Pulmonary artery endothelial cell (primary cell): ENCODE measurements at regions not wholly inside any gene's neighbourhood (a gene's known extent, or its start where the extent isn't known, plus 50 kb on each side); places are given as distances from the start of the nearest gene placed in this dataset.
"Not testable (repeated sequence)": the region's sequence is repeated elsewhere in the genome, so short reads cannot be mapped to it uniquely, and the experiment has no call there.

Source experiments
- DNase-seq: peaks from one replicate; pipeline ENCODE4 v3.0.0-alpha.2; 2011; ENCODE audit warnings: low read depth, low spot score

DNA sequence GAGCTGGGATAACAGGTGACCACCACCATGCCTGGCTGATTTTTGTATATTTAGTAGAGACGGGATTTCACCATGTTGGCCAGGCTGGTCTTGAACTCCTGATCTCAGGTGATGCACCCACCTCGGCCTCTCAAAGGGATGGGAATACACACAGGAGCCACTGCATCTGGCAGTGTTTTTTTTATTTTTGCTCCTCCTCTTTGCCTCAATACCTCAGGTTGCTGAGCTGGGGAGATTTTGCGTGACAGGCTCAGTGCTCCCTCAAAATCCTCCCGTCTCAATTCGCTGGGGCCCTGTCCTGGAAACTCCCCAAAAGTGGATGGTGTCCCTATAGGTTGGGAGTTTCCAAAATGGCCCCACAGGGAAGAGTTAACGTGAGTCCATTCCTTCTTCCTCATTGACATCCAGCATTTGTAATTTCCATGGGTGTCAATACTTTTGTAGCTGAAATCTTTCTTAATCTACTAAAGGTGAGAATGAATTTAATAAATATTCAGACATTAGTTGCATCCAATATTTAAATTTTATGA is 71.8 kb downstream of the GGTLC2 start:
- DNase-seq, result no peak

- DNase-seq, result no peak
These were observed 73.2 kb downstream of the GGTLC2 start for GRCh38 chr22:22717664-22718063.

DNA sequence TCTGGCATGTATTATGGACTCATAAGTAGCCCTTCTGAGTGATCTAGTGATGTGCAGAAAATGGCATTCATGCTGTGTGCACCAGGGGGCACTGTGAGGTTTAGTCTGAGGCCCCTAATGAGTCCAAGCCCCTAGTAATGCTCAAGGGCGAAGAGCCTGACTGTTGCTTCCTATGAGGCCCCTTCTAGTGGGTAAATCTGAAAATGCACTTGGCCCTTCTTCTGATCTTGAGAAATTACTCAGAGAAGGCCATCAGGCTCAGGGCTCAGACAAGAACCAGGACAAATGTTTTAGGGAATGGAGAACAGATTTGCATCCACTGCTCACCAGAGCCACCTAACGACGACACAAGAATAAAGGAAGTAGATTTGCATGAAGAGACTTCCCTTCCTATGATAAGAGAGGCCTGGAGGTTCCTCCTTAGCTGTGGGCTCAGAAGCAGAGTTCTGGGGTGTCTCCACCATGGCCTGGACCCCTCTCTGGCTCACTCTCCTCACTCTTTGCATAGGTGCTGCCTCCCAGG is 75.8 kb downstream of the GGTLC2 start:
- no peak for DNase-seq

DNA sequence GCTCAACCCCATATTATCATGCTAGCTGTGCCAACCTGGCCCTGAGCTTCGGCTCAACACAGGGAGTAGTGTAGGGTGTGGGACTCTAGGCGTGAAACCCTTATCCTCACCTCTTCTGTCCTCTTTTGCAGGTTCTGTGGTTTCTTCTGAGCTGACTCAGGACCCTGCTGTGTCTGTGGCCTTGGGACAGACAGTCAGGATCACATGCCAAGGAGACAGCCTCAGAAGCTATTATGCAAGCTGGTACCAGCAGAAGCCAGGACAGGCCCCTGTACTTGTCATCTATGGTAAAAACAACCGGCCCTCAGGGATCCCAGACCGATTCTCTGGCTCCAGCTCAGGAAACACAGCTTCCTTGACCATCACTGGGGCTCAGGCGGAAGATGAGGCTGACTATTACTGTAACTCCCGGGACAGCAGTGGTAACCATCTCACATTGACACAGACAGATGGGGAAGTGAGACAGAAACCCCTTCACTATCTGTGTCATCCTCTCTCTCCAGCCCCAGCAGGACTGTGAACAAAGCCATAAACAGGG is 76.4 kb downstream of the GGTLC2 start:
- DNase-seq, result no peak

DNA sequence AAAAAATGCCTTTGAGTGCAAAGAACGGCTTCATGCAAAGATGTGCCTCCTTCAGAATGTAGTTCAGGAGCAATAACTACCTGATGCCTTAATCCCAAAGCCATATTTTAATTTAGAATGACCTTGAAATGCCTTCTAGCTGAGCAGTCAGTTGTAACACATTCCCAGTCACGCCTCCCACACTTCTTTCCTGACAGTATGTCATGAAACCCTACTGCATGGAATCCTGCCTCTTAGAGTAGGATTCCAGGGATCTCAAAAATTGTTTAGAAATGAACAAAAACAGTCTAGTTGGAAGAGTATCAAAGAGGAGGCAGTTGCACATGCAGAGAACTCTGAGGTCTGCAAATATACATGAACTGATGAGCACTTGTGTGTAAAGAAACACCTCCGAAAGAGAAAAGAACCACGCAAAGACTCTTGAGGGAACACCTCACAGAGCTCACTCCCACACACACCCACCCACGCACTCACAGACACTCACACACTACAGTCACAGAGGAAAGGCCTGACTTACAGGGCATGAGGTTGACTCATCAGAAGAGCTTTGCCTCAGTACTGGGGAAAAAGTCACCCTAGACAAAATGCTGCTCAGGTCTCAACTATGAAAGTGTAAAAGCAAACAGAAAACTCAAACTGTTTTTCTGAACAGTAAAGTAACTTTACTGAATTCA is 77.4 kb downstream of the GGTLC2 start:
- DNase-seq, result no peak

GRCh38 chr22:22728382-22728781 is 84.0 kb downstream of the GGTLC2 start:
- DNase-seq, result no peak

- no peak for DNase-seq
These were observed 86.4 kb downstream of the GGTLC2 start for GRCh38 chr22:22730655-22731373.

DNA sequence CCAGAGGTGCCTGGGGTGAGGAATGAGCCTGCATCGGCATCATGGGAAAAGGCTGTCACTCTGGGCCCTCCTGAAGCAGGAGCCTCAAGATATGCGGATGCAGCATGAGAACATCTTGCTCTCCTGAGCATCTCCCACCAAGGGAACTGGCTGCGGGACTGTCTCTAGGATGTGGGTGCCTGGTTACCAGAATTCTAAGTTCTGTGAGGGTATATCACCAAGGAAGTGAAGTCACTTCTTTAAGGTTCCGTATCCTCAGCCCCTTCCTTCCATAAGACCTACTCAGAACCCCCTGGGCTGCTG is 86.9 kb downstream of the GGTLC2 start:
- DNase-seq, result no peak

GRCh38 chr22:22733006-22733405 is 88.6 kb downstream of the GGTLC2 start:
- DNase-seq, result not testable (repeated sequence)

DNA sequence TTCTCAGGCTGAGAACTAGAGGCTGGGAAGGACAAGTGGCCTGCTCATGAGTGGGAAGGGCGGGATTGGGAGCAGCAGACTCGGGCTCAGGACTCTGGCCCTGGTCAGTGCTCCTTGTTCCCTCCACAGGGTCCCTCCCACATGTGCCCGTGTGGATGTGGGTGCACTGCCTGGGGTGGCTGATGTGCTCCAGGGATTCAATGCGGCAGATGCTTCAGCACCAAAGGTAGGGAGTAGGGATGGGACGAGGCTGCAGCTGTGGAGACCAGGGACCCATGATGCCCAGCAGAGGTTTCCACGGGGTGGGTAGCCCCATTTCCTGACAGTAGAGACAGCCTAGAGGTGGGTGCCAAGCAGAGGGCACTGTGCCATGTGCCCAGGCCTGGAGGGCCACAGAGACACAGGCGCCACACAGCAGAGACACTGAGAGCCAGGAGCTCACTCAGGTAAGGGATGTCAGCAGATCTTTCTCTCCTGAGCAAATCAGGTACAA is 89.5 kb downstream of the GGTLC2 start:
- DNase-seq, result no peak

- DNase-seq, result not testable (repeated sequence)
These were observed 90.2 kb downstream of the GGTLC2 start for GRCh38 chr22:22734395-22735272.

DNA sequence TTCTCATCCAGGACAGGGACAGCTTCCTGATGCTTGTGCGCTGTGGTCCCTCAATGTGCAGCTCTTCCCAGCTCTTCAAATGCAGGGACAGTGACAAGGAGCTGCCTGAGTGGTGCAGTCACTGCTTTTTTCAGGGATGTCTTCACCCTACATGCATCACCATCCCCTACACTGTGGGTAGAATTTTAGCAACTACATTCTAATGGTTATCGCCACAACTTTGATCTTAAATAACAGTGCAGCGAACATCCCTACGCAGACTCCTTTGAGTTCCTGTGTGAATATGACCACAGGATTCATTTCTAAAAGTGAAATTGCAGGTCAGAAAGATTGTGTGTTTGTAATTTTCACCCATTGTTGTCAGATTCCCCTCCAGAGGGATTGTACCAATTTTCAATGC is 90.9 kb downstream of the GGTLC2 start:
- DNase-seq, result not testable (repeated sequence)

- no peak for DNase-seq
These were observed 91.5 kb downstream of the GGTLC2 start for GRCh38 chr22:22735695-22736611.

DNA sequence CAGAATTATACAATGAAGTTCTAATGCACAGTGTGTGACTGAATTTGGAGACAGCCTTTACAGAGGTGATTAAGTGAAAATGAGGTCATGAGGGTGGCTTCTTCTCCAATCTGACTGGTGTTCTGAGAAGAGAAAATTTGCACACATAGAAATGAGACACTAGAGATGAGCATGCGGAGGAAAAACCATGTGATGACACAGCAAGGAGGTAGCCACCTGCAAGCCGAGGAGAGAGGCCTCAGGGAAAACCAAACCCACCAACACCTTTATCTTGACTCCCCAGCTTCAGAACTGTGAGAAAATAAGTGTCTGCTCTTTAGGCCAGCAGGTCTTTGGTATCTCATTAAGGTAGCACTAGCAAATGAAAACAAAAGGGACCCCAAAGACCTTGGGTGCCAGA is 93.2 kb downstream of the GGTLC2 start:
- DNase-seq, result no peak

GRCh38 chr22:22738959-22739585 is 94.7 kb downstream of the GGTLC2 start:
- no peak for DNase-seq

GRCh38 chr22:22740560-22741276 is 96.3 kb downstream of the GGTLC2 start:
- no peak for DNase-seq

DNA sequence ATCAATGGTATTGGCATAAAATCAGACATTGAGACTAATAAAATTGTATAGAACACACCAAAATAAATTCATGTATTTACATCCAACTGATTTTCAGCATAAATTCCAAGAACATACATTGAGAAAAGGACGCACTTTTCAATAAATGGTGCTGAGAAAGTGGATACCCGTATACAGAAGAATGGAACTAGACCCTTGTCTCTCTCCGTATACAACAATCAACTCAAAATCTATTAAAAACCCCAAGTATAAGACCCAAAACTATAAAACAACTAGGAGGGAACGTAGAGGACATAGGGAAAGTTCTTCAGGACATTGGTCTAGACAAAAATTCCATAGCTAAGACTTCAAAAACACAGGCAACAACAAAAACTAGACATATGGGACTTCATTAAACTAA is 97.4 kb downstream of the GGTLC2 start:
- DNase-seq, result no peak

GRCh38 chr22:22742641-22743040 is 98.2 kb downstream of the GGTLC2 start:
- DNase-seq, result no peak

DNA sequence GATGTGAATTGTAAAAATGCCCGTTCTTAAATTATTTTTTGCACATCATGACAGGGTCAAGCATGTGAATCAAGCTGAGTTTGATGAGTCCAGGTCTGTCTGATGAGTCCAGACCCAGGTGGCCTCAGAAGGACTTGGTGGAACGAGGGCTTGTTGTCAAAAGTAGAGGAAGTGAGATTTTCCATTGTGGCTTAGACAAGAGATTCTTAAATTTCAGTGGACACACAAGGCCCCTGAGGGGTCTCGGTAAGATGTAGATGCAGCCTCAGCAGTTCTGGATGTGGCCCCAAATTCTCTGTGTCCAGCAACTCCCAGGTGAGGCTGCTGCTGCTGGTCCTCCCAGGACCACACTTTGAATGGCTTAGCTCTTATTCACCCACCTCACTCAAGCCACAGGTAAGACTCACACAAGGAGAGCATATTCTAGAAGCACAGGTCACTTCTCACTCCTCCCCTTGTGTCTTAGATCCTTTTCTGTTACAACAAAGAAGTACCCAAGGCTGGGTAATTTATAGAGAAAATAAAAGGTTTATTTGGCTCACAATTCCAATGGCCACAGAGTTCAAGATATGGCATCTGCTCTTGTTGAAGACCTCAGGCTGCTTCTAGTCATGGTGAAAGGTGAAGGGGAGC is 98.8 kb downstream of the GGTLC2 start:
- DNase-seq, result no peak
